NOMO-1 treated with dmso at 0.1 percent for 144 hours (cell line): ENCODE measurements at regions not wholly inside any gene's neighbourhood (a gene's known extent, or its start where the extent isn't known, plus 50 kb on each side); places are given as distances from the start of the nearest gene placed in this dataset.
"Not testable (repeated sequence)": the region's sequence is repeated elsewhere in the genome, so short reads cannot be mapped to it uniquely, and the experiment has no call there.

Source experiments
- DNase-seq: peaks from one replicate; lab custom pipeline; 2025; ENCODE audit not compliant: unreplicated experiment; lab: John Stamatoyannopoulos, UW

- no peak for DNase-seq
Measured at GRCh38 chr2:17148407-17149145, 369.7 kb downstream of the RAD51AP2 start.

DNA sequence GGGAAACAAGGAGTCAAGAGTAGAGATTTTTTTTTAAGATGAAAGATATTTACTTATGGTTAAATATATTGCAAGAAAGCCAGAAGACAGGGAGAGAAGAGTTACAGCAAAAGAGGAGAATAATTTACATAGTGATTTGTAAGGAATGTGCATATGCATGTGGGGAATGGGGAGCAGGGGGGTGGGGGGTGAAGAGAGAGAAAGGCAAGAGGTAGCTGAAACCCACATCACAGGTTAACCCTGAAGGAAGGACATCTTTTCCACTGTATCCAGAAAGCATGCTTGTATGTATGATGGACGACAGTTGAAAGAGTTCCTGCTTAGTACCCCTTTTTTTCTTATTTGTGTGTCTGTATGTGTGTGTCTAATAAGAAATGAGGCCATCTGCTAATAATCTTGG lies 371.9 kb downstream of the RAD51AP2 start:
- DNase-seq: no peak

DNA sequence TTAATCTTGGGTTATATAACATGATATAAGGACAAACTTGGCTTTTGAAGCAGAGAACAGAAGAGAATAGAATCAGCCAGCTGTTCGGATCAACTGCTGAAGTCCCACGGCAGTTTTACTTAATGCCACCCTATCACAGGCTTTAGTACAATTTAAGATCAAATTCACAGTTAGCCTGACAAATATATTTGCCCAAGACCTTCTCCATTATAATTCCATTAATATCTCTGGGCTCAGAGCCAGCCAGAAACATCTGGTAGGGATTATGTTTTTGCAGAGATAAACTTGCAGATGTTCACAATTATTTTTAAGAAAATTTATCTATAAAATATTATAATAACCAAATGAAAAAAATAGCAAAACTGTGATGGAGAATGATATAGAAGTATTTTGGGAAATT lies 381.4 kb downstream of the RAD51AP2 start:
- no peak for DNase-seq

DNA sequence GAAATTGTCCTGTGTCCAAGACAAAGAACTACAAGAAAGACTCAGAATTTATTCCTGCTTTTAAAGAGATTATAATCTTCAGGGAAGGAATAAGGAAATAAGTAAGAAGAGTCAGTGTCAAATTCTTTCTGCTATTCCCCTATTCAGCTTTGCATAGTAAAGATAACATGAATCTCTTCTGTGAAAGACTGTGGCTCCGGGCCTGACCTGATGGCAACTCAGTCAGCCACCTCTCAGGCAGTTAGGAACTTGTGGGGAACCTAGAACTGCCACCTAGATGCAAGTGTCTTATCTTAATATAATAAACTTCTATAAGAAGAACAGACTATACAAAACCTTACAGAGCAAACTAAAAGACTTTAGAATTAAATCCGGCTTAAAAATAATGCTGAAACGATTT lies 382.0 kb downstream of the RAD51AP2 start:
- DNase-seq: no peak

DNA sequence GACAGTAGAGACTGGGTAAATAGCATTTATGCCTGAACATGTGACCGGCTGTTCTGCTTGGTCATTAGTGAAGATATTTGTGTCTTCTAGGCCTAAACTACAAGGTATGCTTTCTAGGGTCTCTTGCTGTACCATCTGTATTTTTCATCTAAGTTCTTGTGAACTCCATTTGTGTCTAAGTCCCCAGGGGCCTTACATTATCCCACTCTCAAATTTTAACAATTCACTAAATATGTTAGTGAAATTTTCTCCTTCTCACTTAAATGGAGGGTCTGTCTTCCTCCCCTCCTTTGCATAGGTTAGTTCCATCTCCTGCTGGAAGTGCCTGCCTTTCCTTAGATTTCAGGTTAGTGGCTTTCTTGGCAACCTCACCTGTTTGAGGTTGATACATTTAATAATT lies 382.6 kb downstream of the RAD51AP2 start:
- no peak for DNase-seq

- no peak for DNase-seq
Measured at GRCh38 chr2:17133052-17133671, 385.1 kb downstream of the RAD51AP2 start.

DNA sequence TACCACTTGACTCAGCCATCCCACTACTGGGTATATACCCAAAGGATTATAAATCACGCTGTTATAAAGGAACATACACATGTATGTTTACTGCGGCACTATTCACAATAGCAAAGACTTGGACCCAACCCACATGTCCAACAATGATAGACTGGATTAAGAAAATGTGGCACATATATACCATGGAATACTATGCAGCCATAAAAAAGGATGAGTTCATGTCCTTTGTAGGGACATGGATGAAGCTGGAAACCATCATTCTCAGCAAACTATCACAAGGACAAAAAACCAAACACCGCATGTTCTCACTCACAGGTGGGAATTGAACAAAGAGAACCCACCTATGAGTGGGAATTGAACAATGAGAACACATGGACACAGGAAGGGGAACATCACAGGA lies 387.6 kb downstream of the RAD51AP2 start:
- not testable (repeated sequence) for DNase-seq

- no peak for DNase-seq
Measured at GRCh38 chr2:17125989-17126620, 392.1 kb downstream of the RAD51AP2 start.

GRCh38 chr2:17124575-17125318 lies 393.5 kb downstream of the RAD51AP2 start:
- DNase-seq: no peak

DNA sequence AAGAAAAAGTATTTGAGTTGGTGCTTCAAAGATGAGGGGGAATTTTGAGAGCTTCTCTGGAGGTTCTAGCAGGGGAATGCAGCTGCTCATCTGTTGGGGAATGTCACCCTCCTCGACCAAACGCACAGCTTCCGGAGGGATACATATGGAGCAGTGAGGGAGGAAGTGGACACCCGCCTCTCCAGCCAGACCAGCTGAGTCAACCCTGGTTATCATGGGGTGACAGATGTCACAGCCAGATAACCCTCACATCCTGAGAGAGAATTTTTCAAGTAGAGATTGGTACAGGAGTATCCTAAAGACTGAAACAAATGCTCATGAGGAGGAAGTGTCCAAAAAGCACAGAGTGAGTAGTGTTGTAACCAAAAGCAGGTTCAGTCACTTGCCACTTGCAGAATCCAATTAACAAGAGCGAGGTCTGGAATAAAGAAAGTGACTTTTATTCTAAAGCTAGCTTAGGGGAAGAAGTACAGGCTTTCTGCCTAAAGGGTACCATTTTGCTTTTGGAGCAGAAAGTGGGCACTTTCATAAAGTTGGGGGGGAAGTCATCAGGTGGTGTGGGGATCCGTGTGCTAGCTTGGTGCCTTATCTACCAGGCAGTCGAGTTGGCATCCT lies 395.2 kb downstream of the RAD51AP2 start:
- DNase-seq: no peak

DNA sequence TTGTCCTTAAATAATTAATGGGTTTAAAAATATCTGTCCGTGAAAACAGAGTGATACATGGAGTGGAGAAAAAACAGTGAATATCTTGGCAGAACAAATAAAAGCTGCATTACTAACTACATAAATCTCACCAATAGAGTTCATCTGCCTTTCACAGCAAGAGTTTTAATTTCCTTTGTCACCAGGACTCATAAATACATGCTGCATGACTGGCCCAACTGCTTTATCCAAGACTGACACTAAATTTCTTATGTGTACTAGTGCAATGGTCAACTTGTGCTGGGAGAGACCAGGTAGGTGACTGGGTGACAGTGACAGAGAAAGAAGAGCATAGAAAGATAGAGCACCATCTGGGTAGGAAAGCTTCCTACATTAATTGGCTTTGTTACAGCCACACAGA lies 402.8 kb downstream of the RAD51AP2 start:
- DNase-seq: no peak

- DNase-seq: no peak
Measured at GRCh38 chr2:17115042-17115441, 403.2 kb downstream of the RAD51AP2 start.

- no peak for DNase-seq
Measured at GRCh38 chr2:17107871-17108270, 410.4 kb downstream of the RAD51AP2 start.

GRCh38 chr2:17107151-17107550 lies 411.1 kb downstream of the RAD51AP2 start:
- no peak for DNase-seq

DNA sequence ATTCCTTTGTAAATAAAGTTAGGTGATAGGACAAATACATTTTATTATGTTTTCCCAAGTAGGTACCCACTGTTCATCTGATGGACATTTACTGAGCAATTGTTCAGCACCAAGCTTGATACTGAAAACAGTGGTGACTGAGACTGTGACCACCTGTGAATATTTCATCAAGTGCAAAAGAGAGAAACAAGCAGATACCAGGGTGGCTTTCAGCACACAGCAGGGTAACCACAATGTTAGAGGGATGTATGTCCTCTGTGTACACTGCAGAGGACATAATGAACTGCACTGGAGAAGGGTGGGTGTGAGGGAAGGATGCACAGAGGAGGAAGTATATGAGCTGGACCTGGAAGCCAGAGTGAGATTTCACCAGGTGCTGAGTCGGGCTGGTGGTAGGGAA lies 411.8 kb downstream of the RAD51AP2 start:
- DNase-seq: no peak

GRCh38 chr2:17104454-17104853 lies 413.8 kb downstream of the RAD51AP2 start:
- DNase-seq: no peak

GRCh38 chr2:17101596-17101995 lies 416.6 kb downstream of the RAD51AP2 start:
- DNase-seq: no peak

GRCh38 chr2:17101091-17101490 lies 417.1 kb downstream of the RAD51AP2 start:
- no peak for DNase-seq

DNA sequence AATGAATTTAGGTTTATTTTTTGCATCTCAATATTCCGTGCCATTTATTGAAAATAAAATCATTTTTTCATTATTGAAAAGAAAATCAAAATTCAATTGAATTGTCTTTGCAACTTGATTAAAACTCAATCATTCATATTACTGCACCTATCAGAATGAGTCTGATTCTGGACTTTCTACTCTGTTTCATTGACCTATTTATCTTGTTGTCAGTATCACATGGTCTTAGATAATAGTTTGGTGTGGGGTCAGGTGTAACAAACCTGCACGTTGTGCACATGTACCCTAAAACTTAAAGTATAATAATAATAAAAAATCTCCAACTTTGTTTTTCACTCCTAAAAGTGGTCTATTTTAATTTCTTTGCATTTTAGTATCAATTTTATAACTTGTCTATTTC lies 422.9 kb downstream of the RAD51AP2 start:
- DNase-seq: no peak

GRCh38 chr2:17093712-17094111 lies 424.5 kb downstream of the RAD51AP2 start:
- no peak for DNase-seq

DNA sequence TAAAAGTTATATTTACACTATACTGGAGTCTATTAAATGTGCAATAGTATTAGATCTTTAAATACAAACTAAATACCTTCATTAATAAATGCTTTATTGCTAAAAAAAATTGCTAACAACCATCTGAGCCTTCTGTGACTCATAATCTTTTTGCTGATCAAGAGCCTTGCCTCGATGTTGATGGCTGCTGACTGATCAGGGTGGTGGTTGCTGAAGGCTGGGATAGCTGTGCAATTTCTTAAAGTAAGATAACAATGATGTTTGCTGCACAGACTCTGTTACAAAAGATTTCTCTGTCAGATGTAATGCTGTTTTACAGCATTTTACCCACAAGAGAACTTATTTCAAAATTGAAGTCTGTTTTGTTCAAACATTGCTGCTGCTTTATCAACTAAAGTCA lies 421.4 kb upstream of the CYRIA start:
- DNase-seq: no peak
